Endothelial cell of umbilical vein (primary cell): ENCODE measurements at regions not wholly inside any gene's neighbourhood (a gene's known extent, or its start where the extent isn't known, plus 50 kb on each side); places are given as distances from the start of the nearest gene placed in this dataset.

Experiments used
- CTCF ChIP-seq, 2 donors: IDR thresholded peaks; 1 replicate in 1 of 2; 2 replicates in 1 of 2; pipeline ENCODE4 v1.5.1; 2011; ENCODE audit warnings: low read length in 2 of 2, mild to moderate bottlenecking in 2 of 2, moderate library complexity in 2 of 2, control low read depth in 1 of 2, inconsistent platforms in 1 of 2, low read depth in 1 of 2; ENCODE audit not compliant: insufficient read depth in 1 of 2; ENCODE audit errors: extremely low read depth in 1 of 2
- EZH2 ChIP-seq: IDR thresholded peaks from 2 replicates; pipeline ENCODE4 v1.6.1; 2012; ENCODE audit warnings: borderline replicate concordance, low read depth, mild to moderate bottlenecking, moderate library complexity, low read length, inconsistent platforms; ENCODE audit not compliant: severe bottlenecking
- FOS ChIP-seq: IDR thresholded peaks from 2 replicates; pipeline ENCODE4 v1.6.1; 2011; ENCODE audit warnings: mild to moderate bottlenecking, low read length, moderate library complexity, borderline replicate concordance; ENCODE audit not compliant: insufficient read depth
- JUN ChIP-seq: IDR thresholded peaks from 2 replicates; pipeline ENCODE4 v1.6.1; 2011; ENCODE audit warnings: borderline replicate concordance, low read depth; ENCODE audit not compliant: insufficient read length, insufficient read depth
- POLR2A ChIP-seq: IDR thresholded peaks from 2 replicates; pipeline ENCODE4 v1.6.1; 2012; ENCODE audit warnings: low read depth, mild to moderate bottlenecking, control low read depth, low read length
- TF ChIP-seq, protein P1 (sequence below): IDR thresholded peaks from 2 replicates; pipeline ENCODE4 v1.6.1; 2011; ENCODE audit not compliant: insufficient read depth, insufficient read length

DNA sequence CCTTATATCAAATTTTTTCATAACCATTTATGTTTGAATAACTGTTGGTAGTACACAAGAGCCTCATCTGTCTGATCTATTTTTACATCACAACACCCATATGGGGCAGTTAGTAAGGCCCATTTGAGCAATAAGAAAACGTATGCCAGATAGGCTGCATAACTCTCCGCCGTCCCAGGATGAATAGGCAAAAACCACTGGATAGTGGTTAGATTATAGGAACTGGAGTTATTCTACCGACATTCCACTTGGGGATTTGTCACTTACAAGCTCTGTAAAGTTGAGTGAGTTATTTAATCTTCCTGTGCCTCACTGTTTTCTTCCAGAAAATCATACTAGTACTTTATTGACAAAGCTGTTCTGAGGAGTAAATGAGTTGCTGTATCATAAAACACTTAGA is 881.9 kb downstream of the QKI start:
- TF ChIP-seq CTCF (IDR thresholded peaks at IDR 0.05; ENCODE audit: extremely low read depth in 1 of 2, insufficient read depth in 1 of 2, low read depth in 1 of 2, low read length in 2 of 2) (no peak), POLR2A (no peak), JUN (no peak), EZH2 (no peak), FOS (no peak)
- TF ChIP-seq, protein P1, sequence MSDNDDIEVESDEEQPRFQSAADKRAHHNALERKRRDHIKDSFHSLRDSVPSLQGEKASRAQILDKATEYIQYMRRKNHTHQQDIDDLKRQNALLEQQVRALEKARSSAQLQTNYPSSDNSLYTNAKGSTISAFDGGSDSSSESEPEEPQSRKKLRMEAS, result no peak
